Skin of body (tissue), 1 donor: ENCODE measurements at regions not wholly inside any gene's neighbourhood (a gene's known extent, or its start where the extent isn't known, plus 50 kb on each side); places are given as distances from the start of the nearest gene placed in this dataset.
"Not testable (repeated sequence)": the region's sequence is repeated elsewhere in the genome, so short reads cannot be mapped to it uniquely, and the experiment has no call there.

Experiments
- DNase-seq: peaks from one replicate; lab custom pipeline; 2025; lab: John Stamatoyannopoulos, UW

DNA sequence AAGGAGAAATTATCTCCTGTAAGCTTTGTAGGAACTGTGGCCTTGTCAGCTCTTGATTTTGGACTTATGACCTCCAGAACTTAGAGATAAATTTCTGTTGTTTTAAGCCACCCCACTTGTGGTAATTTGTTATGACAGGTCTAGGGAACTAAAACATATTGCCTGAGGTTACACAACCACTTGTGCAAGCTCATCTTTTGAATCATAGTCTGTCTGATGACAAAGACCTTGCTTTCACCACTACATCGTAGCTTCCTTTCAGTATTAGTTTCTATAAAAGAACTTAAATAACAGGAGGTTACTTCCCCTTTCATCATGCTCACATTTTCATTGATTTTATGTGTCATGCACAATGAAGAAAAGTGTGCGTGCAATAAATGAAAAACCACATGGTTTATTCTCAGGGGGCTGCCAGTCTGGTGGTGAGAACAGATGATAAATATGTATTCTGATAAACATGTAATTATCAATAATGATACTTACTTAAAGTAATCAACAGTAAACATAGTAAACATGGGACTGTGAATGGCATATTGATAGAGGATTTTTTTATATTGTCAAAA lies 690.0 kb upstream of the HS3ST1 start:
- DNase-seq = no peak

- no peak for DNase-seq
Measured at GRCh38 chr4:12116009-12116552, 687.4 kb upstream of the HS3ST1 start.

- DNase-seq = no peak
Measured at GRCh38 chr4:12110627-12111026, 681.9 kb upstream of the HS3ST1 start.

- not testable (repeated sequence) for DNase-seq
Measured at GRCh38 chr4:12109056-12109455, 680.4 kb upstream of the HS3ST1 start.

- no peak for DNase-seq
Measured at GRCh38 chr4:12105519-12105918, 676.8 kb upstream of the HS3ST1 start.

GRCh38 chr4:12089920-12090319 lies 661.2 kb upstream of the HS3ST1 start:
- not testable (repeated sequence) for DNase-seq

DNA sequence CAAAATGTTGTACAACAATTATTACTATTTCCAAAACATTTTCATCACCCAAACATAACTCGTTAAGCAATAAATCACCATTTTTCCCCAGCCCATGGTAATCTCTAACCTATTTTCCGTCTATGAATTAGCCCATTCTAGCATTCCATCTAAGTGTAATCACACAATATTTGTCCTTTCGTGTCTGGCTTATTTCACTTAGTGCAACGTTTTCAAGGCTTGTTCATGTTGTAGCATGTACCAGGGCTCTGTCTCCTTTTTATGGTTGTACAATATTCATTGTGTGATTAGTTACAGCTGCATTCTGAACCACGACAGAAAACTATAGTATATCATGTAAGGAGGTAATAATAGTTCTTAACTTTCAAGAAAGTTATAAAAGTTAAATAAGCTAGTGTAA lies 656.0 kb upstream of the HS3ST1 start:
- no peak for DNase-seq

- no peak for DNase-seq
Measured at GRCh38 chr4:12071316-12071715, 642.6 kb upstream of the HS3ST1 start.

GRCh38 chr4:12053966-12054365 lies 625.3 kb upstream of the HS3ST1 start:
- DNase-seq = no peak

DNA sequence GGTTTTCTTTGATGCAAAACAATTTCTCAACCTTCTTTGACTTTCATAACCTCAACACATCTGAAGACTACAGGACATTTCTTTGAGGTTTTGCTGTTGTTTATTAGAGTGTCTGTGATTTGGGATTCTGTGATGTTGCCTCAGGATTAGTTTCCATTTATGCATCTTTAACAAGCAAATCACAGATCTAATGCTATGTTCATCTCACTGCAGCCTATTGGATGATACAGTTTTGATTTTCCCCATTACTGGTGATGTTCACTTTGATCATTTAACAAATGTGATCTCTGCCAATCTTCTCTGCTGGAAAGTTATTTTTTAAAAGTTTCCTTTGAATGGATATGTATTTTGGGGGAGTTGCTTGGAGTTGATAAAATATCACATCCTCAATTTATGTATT lies 624.9 kb upstream of the HS3ST1 start:
- DNase-seq = no peak

DNA sequence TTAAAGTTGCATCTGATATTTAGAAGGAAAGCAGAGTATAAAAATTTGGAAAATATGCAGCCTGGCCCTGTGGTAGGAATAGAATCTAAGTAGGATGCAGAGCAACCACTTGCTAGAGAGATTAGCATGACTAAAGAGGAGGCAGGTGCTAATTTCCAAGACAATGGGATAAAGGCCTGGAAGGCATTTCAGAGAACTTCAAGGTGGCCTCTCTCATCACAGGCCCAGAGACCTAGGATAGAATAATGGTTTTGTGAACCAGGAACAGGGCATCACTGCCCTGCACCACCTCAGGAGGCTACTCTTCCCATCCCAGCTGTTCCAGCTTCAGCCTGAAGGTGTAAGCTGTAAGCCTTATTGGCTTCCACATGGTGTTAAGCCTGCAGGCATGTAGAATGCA lies 621.7 kb upstream of the HS3ST1 start:
- DNase-seq = no peak

GRCh38 chr4:12042818-12043217 lies 614.1 kb upstream of the HS3ST1 start:
- DNase-seq = no peak

DNA sequence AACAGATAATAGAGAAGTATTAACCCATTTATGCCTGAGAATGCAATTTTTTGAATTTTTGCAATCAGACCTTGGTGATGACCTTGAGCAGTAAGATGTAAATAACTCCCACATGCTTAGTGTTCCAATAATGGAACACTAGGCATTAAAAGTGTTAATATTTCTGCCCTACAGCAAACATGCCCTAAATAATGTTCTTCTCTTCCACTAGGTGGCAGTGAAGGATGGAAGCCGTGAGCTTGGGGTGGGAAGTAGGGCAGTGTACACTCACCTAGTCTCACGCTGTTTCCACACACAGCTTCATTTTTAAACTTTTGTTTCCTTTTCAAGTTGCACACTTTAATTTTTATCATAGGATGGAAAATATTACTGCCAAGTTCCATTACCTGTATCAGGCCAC lies 613.1 kb upstream of the HS3ST1 start:
- no peak for DNase-seq

GRCh38 chr4:12036450-12036849 lies 607.8 kb upstream of the HS3ST1 start:
- no peak for DNase-seq

- no peak for DNase-seq
Measured at GRCh38 chr4:12028258-12028657, 599.6 kb upstream of the HS3ST1 start.

DNA sequence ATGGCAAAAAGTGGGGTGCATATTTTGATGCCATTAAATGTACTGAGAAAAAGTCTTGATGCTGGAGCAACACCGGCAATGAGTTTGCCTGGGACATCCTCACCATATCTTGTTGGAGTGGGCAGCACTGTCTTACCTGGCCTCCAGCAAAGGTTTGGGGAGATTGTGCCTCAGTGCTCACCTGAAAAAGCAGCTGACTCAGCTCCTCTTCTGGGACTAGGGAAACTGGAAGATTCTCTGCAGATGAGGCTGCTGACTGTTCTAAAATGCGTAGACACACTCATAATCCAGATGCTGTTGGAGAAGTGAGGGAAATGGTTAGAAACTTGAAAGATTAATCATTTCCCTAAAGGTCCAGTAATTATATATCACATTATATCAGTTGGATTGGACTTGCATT lies 593.7 kb upstream of the HS3ST1 start:
- no peak for DNase-seq

DNA sequence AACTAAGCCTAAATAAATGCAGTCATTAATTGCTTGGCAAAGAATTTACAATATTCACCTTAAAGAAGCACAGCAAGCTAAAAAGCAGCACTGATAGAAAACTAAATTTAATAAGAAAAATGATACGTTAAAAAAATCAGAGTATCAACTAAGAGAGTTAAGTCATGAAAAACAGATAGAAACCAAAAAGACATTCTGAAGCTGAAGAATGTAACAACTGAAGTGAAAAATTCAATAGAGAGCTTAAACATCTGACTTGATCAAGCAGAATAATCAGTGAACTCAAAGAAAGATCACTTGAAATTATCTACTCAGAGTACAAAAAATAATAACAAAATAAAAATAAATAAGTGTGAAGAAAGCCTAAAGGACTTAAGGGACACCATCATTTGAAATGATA lies 588.0 kb upstream of the HS3ST1 start:
- DNase-seq = no peak

GRCh38 chr4:12005471-12005870 lies 576.8 kb upstream of the HS3ST1 start:
- DNase-seq = no peak

DNA sequence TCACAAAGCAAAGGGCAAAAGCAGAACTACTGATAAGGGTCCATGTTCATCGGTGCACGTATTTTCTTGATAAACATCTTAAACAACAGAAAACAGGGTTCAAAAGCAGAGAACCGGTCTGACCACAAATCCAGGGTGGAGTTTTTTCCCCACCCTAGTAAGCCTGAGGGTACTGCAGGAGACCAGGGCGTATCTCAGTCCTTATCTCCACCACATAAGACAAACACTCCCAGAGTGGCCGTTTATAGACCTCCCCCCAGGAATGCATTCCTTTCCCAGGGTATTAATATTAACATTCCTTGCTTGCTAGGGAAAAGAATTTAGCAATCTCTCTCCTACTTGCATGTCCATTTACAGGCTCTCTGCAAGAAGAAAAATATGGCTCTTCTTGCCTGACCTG lies 567.9 kb upstream of the HS3ST1 start:
- DNase-seq = not testable (repeated sequence)

GRCh38 chr4:11976726-11977263 lies 548.1 kb upstream of the HS3ST1 start:
- no peak for DNase-seq

DNA sequence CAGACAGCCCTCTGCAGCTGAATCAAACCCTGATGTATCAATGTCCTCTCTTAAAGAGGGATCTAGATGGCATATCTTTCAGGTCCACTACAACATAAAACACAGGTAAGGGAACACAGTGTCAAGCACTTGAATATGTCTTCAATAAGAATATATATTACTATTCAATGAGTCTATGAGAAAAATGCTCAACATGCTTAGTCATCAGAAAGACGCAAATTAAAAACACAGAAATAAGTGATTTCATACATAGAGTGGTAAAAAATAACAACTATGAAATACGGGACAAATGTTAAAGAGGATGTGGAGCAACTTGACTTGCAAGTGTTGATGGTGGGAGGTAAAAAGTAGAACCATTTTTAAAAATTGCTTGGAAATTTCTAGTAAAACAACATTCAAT lies 544.6 kb upstream of the HS3ST1 start:
- DNase-seq = no peak

GRCh38 chr4:11970754-11971153 lies 542.1 kb upstream of the HS3ST1 start:
- DNase-seq = no peak

DNA sequence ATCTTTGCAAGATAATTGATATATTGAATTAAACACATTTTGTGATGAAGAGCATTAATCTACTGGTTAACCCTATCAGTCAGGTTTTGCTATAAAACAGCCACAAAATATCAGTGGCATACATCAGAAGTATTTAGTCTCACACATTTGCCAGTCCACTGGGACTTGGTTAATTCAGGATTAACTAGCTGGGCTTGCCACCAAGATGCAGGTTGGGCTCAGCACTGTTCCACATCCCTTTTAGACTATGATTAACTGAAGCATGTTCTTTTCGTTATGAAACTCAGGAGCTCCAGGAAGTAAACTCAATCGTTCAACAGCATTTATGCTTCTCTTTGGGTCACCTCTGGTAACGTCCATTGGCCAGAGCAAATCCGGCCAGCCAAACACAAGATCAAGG lies 538.1 kb upstream of the HS3ST1 start:
- no peak for DNase-seq

- DNase-seq = no peak
Measured at GRCh38 chr4:11954093-11954492, 525.4 kb upstream of the HS3ST1 start.
